HG02678 (cell line): ENCODE measurements at regions not wholly inside any gene's neighbourhood (a gene's known extent, or its start where the extent isn't known, plus 50 kb on each side); places are given as distances from the start of the nearest gene placed in this dataset.

Source experiments
- ATAC-seq: cut with Tn5 transposase; IDR thresholded peaks from one replicate; pipeline ENCODE4 v1.9.1; 2021; ENCODE audit warnings: mild to moderate bottlenecking, moderate library complexity; ENCODE audit not compliant: unreplicated experiment

- no peak for ATAC-seq
Observed at GRCh38 chr13:59461411-59461810, 702.3 kb downstream of the DIAPH3 start.

GRCh38 chr13:59463023-59463422 is 700.7 kb downstream of the DIAPH3 start:
- ATAC-seq = no peak

GRCh38 chr13:59464926-59465325 is 698.8 kb downstream of the DIAPH3 start:
- no peak for ATAC-seq

- no peak for ATAC-seq
Observed at GRCh38 chr13:59468396-59468795, 695.3 kb downstream of the DIAPH3 start.

- no peak for ATAC-seq
Observed at GRCh38 chr13:59471106-59471505, 692.6 kb downstream of the DIAPH3 start.

- no peak for ATAC-seq
Observed at GRCh38 chr13:59472134-59472533, 691.6 kb downstream of the DIAPH3 start.

GRCh38 chr13:59474696-59475095 is 689.0 kb downstream of the DIAPH3 start:
- no peak for ATAC-seq

- ATAC-seq = no peak
Observed at GRCh38 chr13:59475911-59476310, 687.8 kb downstream of the DIAPH3 start.

GRCh38 chr13:59476366-59476765 is 687.4 kb downstream of the DIAPH3 start:
- no peak for ATAC-seq

GRCh38 chr13:59477011-59477410 is 686.7 kb downstream of the DIAPH3 start:
- ATAC-seq = no peak

GRCh38 chr13:59478908-59479307 is 684.8 kb downstream of the DIAPH3 start:
- no peak for ATAC-seq

GRCh38 chr13:59479629-59480028 is 684.1 kb downstream of the DIAPH3 start:
- ATAC-seq = no peak

- ATAC-seq = no peak
Observed at GRCh38 chr13:59480396-59481259, 683.1 kb downstream of the DIAPH3 start.

GRCh38 chr13:59483501-59484145 is 680.1 kb downstream of the DIAPH3 start:
- no peak for ATAC-seq

- no peak for ATAC-seq
Observed at GRCh38 chr13:59487883-59488282, 675.8 kb downstream of the DIAPH3 start.

GRCh38 chr13:59488436-59488835 is 675.3 kb downstream of the DIAPH3 start:
- no peak for ATAC-seq

- ATAC-seq = no peak
Observed at GRCh38 chr13:59490651-59491050, 673.1 kb downstream of the DIAPH3 start.

- ATAC-seq = no peak
Observed at GRCh38 chr13:59492030-59492636, 671.6 kb downstream of the DIAPH3 start.

GRCh38 chr13:59493436-59493965 is 670.2 kb downstream of the DIAPH3 start:
- no peak for ATAC-seq

GRCh38 chr13:59494151-59494550 is 669.6 kb downstream of the DIAPH3 start:
- no peak for ATAC-seq

GRCh38 chr13:59494560-59494970 is 669.2 kb downstream of the DIAPH3 start:
- ATAC-seq = no peak

- ATAC-seq = no peak
Observed at GRCh38 chr13:59495299-59495698, 668.4 kb downstream of the DIAPH3 start.
